ENCODE measurements at regions not wholly inside any gene's neighbourhood (a gene's known extent, or its start where the extent isn't known, plus 50 kb on each side); places are given as distances from the start of the nearest gene placed in this dataset.

- TF ChIP-seq CTCF (conservative IDR thresholded peaks at IDR 0.05; ENCODE audit: low read length) (no peak), EZH2phosphoT487 (IDR thresholded peaks at IDR 0.05; ENCODE audit: borderline replicate concordance, low read depth, low read length) (no peak)
Observed at GRCh38 chr2:136334967-136335366, 217.0 kb upstream of the CXCR4 start.
